Fibroblast of mammary gland (primary cell): ENCODE measurements at regions not wholly inside any gene's neighbourhood (a gene's known extent, or its start where the extent isn't known, plus 50 kb on each side); places are given as distances from the start of the nearest gene placed in this dataset.

Experiments
- DNase-seq: peaks from one replicate; pipeline ENCODE4 v3.0.0-alpha.2; 2010; ENCODE audit warnings: low read depth
- H3K4me3 ChIP-seq: 2 replicates; pipeline ENCODE4 v1.5.1; 2011; ENCODE audit warnings: low read depth, mild to moderate bottlenecking, low read length, moderate library complexity; ENCODE audit not compliant: control insufficient read depth
- TF ChIP-seq, protein P1 (sequence below): conservative IDR thresholded peaks from 2 replicates; pipeline ENCODE4 v1.5.1; 2011; ENCODE audit warnings: low read depth, low read length, inconsistent platforms; ENCODE audit not compliant: control insufficient read depth, insufficient read depth

DNA sequence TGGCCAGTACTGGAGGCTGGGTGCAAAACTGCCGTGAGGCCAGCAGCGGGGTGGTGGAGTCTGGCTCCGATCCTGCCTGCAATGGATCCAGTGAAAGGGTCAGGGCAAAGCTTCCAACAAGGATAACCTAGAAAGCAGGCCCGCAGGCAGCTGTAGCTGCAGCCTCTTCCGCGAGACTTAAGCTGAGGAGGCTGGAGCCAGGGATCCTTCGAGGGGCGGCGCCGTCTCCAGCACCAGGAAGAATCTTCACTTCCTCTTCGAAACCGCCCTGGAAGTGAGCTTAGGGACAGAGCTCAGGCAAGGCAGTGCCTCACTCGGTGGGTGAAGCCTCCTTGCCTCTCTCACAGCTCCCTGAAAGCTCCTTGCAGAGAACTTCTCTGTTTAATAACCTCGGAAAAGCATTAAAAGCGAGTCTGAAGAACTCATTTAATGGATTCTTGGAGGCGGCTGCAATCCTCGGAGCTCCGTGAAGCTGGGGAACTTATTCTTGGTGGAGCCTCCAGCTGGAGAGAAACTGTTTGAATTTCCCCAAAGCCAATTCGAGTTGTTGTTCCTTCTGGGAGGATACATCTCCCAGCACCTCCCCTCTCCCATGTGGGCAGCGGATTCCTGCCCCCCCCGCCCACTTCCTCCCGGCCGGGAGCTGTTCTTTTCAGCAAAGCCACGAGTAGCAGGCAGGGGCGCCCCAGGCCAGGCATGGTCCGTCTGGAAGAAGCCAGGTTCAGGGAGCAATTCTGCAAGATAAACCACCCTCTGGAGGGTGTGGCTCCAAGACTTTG lies 169.9 kb downstream of the CTTN start:
- H3K4me3 ChIP-seq: peak overlapping the region; percentile 35
- peak; percentile 48 for DNase-seq
- TF ChIP-seq, protein P1, sequence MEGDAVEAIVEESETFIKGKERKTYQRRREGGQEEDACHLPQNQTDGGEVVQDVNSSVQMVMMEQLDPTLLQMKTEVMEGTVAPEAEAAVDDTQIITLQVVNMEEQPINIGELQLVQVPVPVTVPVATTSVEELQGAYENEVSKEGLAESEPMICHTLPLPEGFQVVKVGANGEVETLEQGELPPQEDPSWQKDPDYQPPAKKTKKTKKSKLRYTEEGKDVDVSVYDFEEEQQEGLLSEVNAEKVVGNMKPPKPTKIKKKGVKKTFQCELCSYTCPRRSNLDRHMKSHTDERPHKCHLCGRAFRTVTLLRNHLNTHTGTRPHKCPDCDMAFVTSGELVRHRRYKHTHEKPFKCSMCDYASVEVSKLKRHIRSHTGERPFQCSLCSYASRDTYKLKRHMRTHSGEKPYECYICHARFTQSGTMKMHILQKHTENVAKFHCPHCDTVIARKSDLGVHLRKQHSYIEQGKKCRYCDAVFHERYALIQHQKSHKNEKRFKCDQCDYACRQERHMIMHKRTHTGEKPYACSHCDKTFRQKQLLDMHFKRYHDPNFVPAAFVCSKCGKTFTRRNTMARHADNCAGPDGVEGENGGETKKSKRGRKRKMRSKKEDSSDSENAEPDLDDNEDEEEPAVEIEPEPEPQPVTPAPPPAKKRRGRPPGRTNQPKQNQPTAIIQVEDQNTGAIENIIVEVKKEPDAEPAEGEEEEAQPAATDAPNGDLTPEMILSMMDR: peak; percentile 32

DNA sequence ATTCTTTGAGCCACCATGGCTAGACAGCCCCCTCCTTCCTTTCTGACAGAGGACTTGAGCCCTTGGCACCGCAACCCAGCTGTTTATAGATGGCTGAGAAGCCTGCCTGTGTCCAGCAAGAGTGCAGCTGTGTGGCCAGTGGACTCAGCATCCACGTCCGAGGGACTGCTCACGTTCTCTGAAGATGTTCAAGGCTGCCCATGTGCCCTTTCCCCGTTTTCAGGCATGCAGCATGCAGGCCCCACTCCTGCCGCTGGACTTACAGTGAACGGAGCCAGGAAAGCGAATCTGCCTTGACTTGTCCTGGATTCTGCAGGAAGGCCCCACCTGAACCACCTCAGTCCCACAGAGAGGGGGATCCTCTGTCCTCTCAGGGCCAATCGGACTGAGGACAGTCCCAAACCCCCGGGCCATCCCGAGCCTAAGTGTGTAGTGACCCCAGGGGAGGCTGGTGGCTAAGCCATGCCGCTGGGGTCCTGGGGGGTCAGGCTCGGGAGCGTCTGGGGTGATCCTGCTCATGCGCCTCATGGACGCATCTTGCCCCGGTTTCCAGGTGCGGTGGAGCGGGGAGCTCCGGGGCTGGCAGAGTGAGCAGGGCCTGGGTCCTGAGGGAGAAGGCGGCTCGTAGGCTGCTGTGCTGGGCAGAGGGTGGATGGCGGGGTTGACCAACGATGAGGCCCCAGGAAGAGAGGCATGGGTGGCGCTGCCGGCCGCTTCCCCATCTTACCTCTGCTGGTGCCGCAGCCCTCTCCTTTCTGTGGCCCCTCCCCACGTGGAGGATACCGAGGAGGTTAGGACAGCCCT lies 170.7 kb downstream of the CTTN start:
- H3K4me3 ChIP-seq: no peak overlapping the region
- TF ChIP-seq, protein P1: no peak
- DNase-seq: no peak

DNA sequence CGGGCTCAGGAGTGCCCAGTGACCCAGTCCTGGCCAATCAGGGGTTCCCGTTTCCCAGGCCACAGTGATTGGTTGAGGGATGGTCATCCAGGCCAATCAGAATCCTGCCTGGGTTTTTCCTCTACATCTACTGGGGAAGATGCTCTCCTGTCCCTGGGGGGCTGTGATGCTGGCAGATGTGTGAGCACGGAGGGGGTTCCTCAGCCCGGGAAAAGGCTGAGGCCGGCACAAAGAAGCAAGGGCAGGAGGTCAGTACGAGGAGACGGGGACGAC lies 171.2 kb downstream of the CTTN start:
- no peak for DNase-seq
- TF ChIP-seq, protein P1: no peak
- no peak overlapping the region for H3K4me3 ChIP-seq

GRCh38 chr11:70569996-70570692 lies 171.8 kb downstream of the CTTN start:
- no peak overlapping the region for H3K4me3 ChIP-seq
- TF ChIP-seq, protein P1: no peak
- DNase-seq: no peak

DNA sequence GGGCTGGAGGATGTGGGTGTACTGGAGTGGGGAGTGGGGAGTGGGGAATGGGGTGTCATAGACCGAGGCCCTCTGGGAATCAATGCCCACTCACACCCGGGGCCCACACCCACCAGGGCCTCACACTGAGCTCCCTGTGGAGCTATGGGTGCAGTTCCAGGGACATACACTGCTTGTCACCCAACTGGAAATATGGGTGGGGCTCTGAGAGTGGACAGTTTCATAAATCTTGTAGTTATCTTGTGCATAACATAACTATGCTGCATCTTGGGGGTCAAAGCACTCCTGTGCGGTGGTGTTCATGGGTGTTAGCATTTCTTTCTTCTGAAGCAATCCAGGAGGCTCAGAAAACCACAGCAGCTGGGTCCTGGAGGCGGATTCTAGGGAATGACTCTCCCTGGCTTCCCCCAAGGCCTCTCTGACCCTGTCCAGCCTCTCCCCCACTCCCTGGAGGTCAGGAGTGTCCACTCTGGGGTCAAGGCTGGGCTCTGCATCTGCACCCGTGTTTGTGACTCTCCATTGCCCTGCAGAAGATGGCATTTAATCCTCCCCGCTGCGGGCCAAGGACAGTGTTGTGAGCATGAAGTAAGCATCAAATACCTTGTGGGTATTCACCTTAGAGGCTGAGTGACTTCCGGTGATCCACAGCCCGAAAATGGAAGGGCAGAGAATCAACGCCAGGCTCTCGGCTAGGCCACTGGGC lies 172.5 kb downstream of the CTTN start:
- no peak overlapping the region for H3K4me3 ChIP-seq
- DNase-seq: no peak
- TF ChIP-seq, protein P1: no peak

GRCh38 chr11:70572974-70573260 lies 174.6 kb downstream of the CTTN start:
- H3K4me3 ChIP-seq: no peak overlapping the region
- no peak for DNase-seq

More at GRCh38 chr11:70572974-70573260, 174.6 kb downstream of the CTTN start:
- TF ChIP-seq, protein P1: no peak
